ENCODE measurements at regions not wholly inside any gene's neighbourhood (a gene's known extent, or its start where the extent isn't known, plus 50 kb on each side); places are given as distances from the start of the nearest gene placed in this dataset.

DNA sequence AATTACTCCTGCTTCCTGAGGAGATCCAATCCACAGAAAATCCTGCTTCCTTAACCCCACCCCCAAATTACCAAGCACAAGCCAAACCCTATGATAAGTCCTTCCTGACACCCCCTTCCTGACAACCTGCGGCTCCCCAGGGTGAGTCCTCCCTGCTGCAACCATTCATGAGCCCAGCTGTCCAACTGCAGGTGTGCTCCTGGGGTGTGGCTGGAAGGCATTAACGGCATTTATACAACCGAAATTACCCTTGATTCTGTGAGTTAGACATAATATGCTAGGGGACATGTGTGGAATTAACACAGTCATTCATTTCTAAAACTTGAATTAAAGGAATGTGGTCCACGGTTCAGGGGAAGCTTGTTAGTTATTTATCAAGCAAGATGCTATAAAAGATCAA lies 119.0 kb upstream of the ALKAL2 start:
- TF ChIP-seq, protein P1, sequence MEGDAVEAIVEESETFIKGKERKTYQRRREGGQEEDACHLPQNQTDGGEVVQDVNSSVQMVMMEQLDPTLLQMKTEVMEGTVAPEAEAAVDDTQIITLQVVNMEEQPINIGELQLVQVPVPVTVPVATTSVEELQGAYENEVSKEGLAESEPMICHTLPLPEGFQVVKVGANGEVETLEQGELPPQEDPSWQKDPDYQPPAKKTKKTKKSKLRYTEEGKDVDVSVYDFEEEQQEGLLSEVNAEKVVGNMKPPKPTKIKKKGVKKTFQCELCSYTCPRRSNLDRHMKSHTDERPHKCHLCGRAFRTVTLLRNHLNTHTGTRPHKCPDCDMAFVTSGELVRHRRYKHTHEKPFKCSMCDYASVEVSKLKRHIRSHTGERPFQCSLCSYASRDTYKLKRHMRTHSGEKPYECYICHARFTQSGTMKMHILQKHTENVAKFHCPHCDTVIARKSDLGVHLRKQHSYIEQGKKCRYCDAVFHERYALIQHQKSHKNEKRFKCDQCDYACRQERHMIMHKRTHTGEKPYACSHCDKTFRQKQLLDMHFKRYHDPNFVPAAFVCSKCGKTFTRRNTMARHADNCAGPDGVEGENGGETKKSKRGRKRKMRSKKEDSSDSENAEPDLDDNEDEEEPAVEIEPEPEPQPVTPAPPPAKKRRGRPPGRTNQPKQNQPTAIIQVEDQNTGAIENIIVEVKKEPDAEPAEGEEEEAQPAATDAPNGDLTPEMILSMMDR (conservative IDR thresholded peaks at IDR 0.05 in 1 of 2, IDR thresholded peaks at IDR 0.05 in 1 of 2; ENCODE audit: low read depth in 1 of 2, low read length in 2 of 2) = no peak
- no peak for TF ChIP-seq EZH2 (IDR thresholded peaks at IDR 0.05; ENCODE audit: low read length, missing control alignments)
